ENCODE measurements at regions not wholly inside any gene's neighbourhood (a gene's known extent, or its start where the extent isn't known, plus 50 kb on each side); places are given as distances from the start of the nearest gene placed in this dataset.

- no peak for ATAC-seq
- no peak for DNase-seq (ENCODE audit: low spot score)
- intact Hi-C loops (cut with DNase I), result no loop called here
These were observed 103.8 kb upstream of the PRR20G start for GRCh38 chr3:127391436-127392155.

DNA sequence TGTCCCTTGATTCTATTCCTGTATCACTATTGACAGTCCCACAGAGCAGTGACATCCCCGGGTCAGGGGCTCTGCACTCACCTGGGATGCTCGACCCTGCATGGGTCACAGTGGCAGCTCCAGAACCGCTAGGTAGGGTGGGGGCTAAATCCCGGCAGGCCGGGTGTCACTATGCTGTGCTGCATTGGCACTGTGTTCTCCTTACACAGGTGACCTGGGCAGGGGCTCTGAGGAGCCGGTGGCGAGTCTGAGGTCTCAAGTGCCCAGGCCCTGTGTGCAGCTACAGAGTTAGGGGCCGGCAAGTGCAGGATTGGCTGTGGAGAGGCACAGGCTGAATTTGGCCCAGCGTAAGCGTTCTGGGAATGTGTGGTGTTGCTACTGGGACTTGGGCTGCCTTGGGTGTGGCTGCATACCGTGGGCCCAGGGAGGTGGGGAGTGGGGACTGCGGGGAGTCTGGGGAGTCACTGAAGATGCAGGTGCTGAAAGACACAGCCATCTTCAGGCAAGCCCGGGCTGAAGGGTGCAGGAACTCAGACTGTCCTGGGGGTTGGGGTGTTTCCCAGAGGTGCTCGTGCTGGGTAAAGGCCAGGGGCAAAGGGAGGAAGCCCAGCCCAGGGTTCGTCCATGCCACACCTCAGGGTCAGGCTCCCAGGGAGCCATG lies 102.6 kb upstream of the PRR20G start:
- ATAC-seq (no peak), DNase-seq (ENCODE audit: low spot score) (no peak)
- intact Hi-C loops (cut with DNase I), result no loop called here

GRCh38 chr3:127389913-127390312 lies 102.1 kb upstream of the PRR20G start:
- DNase-seq (ENCODE audit: low spot score) (no peak), ATAC-seq (no peak)
- intact Hi-C loops (cut with DNase I), result no loop called here

GRCh38 chr3:127389420-127389819 lies 101.6 kb upstream of the PRR20G start:
- no peak for ATAC-seq
- intact Hi-C loops (cut with DNase I), result no loop called here
- no peak for DNase-seq (ENCODE audit: low spot score)

DNA sequence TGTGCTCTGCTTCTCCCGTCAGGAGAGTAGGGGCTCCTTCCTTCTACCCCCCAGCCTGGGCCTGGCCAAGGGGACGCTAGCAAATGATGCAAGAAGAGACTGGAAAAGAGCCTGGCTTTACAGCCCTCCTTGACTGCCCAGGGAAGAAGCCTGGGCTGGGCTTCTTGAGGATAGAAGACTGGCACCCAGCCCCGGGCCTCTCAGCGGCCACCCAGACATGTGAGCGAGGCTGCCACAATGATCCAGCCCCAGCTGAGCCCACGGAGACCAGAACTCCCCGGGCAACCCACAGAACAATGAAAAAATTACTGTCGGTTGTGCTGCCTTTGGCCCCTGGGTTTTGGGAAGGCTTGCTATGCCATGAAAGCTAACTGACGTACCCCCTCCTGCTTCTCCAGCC lies 100.6 kb upstream of the PRR20G start:
- no peak for DNase-seq (ENCODE audit: low spot score)
- intact Hi-C loops (cut with DNase I), result no loop called here
- ATAC-seq, result no peak

GRCh38 chr3:127387556-127388153 lies 99.8 kb upstream of the PRR20G start:
- intact Hi-C loops (cut with DNase I), result no loop called here
- ATAC-seq (no peak), DNase-seq (ENCODE audit: low spot score) (no peak)

- ATAC-seq (no peak), DNase-seq (ENCODE audit: low spot score) (no peak)
- intact Hi-C loops (cut with DNase I), result no loop called here
These were observed 99.3 kb upstream of the PRR20G start for GRCh38 chr3:127387119-127387518.

DNA sequence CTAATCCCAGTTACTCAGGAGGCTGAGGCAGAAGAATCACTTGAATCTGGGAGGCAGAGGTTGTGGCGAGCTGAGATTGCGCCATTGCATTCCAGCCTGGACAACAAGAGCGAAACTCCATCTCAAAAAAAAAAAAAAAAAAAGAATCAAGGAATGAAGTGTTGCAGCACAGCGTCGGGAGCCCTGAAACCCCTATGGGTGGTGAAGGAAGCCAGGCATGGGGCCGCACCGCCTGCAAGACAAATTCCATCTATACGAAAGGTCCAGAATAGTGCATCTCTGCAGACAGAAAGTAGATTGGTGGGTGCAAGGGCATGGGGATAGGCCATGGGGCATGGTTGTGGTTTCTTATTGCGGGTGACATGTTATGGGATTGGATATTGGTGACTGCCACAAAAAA lies 98.6 kb upstream of the PRR20G start:
- no peak for DNase-seq (ENCODE audit: low spot score)
- intact Hi-C loops (cut with DNase I), result no loop called here
- ATAC-seq, result no peak

DNA sequence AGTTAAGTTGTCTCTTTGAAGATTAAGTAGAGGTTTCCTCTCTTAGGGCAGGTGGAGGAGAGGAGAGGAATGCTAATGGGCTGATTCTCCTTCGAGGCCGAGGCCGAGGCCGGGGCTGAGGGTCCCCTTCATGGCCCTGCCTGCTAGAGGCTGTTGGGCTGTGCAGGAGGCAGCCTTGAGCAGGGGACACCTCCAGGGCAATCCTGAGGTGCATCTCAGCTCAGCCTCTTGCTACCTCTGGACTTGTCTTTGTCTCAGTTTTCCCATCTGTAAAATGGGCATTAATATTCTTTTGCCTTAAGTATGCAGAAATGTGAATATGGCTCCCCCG lies 97.7 kb upstream of the PRR20G start:
- intact Hi-C loops (cut with DNase I), result no loop called here
- ATAC-seq (no peak), DNase-seq (ENCODE audit: low spot score) (no peak)

DNA sequence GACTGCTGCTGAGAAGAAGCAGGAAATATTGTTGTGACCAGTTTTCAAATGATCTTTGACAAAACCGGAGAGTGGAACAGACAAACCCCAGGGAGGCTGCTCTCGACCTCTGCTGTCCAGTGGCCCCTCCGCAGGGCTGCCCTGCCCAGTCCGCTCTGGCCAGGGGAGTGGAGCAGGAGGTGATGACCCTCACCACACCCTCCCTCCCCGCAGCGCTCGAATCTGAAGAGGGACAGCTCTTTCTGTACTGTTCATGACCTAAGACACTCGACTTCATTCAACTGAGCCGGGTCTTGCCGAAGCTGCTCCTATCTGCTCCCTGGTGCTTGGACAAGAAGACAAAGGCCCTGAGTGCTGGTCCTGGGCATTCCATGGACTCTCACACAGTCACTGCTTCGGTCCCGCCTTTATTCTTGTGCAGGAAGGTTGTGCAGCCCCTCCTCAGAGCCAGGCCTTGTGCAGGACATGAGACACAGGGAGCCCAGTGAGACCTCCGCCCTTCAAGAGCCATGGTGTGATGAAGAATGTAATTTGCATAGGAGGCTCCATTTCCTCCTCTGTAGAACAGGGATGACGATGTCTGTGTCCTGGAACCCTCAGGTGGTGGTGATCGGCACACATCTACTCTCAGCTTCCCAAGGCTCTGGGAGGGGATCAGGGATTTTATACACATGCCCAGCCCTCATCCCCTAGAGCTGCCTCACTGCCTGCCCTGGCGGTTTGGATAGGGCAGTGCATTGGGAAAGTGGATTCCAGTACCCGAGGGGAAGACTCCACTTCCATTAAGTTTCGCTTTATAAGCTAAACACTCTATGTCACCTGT lies 97.1 kb upstream of the PRR20G start:
- intact Hi-C loops (cut with DNase I), result no loop called here
- DNase-seq (ENCODE audit: low spot score), result no peak
- no peak for ATAC-seq

DNA sequence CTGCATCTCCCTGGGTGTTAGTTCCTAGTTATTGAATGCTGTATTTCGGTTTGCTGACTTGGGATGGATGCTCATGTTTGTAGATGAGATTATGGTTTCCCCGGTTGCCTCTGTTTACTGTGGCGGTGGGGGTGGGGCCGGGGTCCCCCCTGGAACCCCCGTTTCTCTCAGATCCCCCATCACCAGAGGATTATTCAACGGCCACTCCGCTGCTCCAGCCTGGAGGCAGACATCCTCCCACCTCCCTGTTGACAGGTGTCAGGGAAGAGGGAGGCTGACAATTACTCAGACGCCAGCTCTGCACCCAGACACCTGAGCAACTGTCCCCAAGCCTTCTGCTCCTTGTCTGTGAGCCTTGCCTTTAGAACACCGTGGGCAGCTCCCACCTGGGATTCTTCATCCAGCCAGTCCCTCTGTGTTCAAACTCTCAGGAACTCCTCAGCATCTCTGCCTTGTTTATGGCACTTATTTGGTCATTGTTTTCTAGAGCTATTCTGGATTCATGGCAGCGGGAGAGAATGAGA lies 95.9 kb upstream of the PRR20G start:
- DNase-seq (ENCODE audit: low spot score) (peak; percentile 19), ATAC-seq (no peak)
- intact Hi-C loops (cut with DNase I), result no loop called here

GRCh38 chr3:127377801-127378655 lies 90.2 kb upstream of the PRR20G start:
- DNase-seq (ENCODE audit: low spot score), result no peak
- intact Hi-C loops (cut with DNase I), result no loop called here

GRCh38 chr3:127375151-127375930 lies 87.5 kb upstream of the PRR20G start:
- intact Hi-C loops (cut with DNase I), result no loop called here
- DNase-seq (ENCODE audit: low spot score), result no peak
- no peak for ATAC-seq

More at GRCh38 chr3:127377801-127378655, 90.2 kb upstream of the PRR20G start:
- ATAC-seq, result no peak

- ATAC-seq, result no peak
- no peak for DNase-seq (ENCODE audit: low spot score)
- intact Hi-C loops (cut with DNase I), result no loop called here
These were observed 86.5 kb upstream of the PRR20G start for GRCh38 chr3:127374086-127375010.

DNA sequence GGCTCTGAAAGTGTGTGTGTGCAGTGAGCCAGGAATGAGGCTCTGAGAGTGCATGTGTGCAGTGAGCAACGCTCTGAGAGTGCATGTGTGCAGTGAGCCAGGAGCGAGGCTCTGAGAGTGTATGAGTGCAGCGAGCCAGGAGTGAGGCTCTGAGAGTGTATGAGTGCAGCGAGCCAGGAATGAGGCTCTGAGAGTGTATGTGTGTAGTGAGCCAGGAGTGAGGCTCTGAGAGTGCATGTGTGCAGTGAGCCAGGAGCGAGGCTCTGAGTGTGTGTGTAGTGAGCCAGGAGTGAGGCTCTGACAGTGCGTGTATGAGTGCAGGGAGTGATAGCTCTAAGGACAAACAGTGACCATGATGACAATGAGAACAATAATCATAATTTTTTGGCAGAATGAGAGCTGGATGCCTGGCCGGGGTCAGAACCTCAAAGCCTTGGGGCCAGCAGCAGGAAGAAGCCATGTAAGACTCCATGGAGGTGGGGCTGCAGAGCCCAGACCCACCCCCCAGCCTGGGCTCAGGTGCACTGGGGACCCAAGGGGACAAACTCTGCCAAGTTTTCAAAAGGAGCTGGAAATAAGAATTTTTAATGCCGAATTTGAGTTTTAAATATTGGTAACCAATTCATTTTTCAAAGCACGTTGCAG lies 85.7 kb upstream of the PRR20G start:
- DNase-seq (ENCODE audit: low spot score) (no peak), ATAC-seq (no peak)
- intact Hi-C loops (cut with DNase I), result no loop called here

DNA sequence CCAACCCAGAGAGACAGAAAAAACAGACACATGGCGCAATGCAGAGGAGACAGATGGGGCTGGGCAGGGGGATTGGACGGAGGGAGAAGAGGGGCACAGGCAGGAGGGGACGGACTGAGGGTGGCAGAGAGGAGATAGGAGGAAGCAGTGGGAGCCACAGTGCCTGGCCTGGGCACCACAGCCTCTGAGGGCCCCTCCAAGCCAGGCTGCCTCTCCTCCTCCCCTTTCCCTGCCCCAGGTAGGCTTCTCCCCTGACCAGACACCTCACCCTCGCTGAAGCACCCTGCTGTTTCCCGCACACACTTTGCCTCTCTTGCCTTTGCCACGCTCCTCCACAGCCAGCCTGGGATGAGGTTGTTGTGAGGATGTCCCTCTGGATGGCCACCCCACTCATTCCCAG lies 84.0 kb upstream of the PRR20G start:
- intact Hi-C loops (cut with DNase I), result no loop called here

GRCh38 chr3:127371334-127371733 lies 83.5 kb upstream of the PRR20G start:
- intact Hi-C loops (cut with DNase I), result no loop called here
- ATAC-seq, result no peak
- no peak for DNase-seq (ENCODE audit: low spot score)

More for the DNA sequence above, 84.0 kb upstream of the PRR20G start:
- ATAC-seq (no peak), DNase-seq (ENCODE audit: low spot score) (no peak)
